ENCODE measurements at regions not wholly inside any gene's neighbourhood (a gene's known extent, or its start where the extent isn't known, plus 50 kb on each side); places are given as distances from the start of the nearest gene placed in this dataset.

DNA sequence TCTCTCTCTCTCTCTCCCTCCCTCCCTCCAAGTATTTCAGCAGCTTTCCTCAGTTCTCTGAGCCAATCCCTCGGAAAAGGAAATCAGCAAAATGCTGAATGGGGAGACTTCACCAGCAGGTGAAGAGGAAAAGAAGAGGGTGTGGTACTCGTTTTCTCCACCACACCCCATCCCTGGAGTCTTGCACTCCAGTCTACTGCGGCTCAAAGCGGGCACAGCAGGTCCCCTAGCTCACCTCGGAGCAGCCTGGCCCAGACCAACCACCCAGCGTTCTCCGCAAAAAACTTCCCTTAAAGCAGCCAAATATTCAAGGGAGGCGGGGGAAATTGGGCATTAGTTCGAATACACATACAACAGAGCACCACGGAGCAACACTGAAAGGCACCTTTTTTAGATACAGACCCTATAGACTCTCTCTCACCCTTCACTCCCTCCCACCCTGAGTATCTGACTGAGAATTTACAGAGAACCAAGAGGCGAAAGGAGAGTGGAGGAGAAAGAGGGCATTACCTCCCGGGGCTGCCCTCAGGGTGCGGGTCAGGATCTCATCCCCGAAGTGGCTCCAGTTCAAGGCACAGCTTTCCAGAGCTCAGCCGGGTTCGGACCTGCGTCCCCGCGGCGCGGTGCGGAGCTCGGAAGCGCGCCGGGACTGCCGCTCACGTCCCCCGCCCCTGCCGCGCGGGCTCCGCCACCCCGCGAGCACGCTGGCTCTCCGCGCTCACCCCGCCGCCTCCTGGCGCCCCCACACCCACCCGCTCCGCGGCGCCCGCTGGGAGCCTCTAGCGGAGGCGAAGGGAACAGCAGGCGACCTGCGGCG, 1638.5 kb upstream of the C9orf72 start:
- Mint-ChIP-seq H3K4me1 (peaks cover 8% of the 10 kb centered on the region), H3K4me3 (no peak overlapping the region), H3K9me3 (no peaks in the 10 kb centered on the region), H3K27ac (no peak overlapping the region), H3K36me3 (ENCODE audit: low read depth) (no peaks in the 10 kb centered on the region), H3K27me3 (peaks cover 43% of the 10 kb centered on the region)
- CTCF ChIA-PET = no interaction called here
- DNase-seq = peak; percentile 8
- POLR2A ChIA-PET = no interaction called here

DNA sequence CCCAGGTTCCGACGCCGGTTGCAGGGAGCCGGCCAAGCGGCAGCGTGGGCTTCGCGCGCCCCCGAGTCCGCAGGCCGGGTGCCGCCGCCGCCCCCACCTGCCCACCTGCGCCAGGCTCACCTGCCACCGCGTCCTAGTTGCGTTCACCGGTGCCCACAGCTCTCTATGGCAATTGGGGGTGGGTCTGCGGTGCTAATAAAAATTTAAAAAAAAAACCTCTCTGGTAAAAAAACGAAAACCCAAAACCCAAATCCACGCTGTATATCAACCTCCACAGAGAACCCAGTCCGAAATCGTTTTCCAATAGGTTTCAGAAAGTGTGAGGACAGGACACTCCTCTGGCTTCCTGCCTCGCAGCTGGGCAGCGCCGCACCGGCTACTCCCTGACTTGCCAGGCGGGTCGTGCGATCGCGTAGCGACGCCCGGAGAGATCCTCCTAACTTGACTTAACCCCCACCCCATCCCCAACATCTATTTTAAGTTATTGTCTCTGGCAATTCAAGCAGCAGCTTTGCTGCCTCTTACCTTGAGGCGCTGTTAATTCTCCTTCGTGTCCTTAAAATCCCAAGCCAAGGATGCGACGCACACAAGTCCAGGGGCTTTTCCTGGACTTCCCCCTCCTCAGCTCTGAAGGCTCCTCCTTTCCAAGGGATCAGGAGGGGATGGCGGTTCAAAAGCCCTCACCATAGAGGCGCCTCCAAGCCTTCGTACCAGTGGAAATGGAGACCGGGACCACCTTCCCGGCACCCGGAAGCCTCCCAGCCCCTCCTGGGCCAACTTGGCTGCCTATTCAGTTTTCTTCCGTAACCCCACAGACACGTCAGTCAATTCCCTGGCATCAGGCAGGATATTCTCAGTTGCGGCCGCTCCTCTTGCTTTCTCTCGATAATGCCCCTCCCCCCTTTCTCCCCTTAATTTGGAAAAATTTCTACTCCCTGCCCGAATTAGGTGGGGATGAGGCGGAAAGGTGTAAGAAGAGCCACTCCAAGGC, 1639.4 kb upstream of the C9orf72 start:
- Mint-ChIP-seq H3K27ac (no peak overlapping the region), H3K36me3 (ENCODE audit: low read depth) (no peaks in the 10 kb centered on the region), H3K27me3 (peaks cover 44% of the 10 kb centered on the region), H3K4me3 (no peak overlapping the region), H3K4me1 (peaks cover 8% of the 10 kb centered on the region), H3K9me3 (no peaks in the 10 kb centered on the region)
- no peak for DNase-seq
- ChIA-PET CTCF (no interaction called here), POLR2A (no interaction called here)

DNA sequence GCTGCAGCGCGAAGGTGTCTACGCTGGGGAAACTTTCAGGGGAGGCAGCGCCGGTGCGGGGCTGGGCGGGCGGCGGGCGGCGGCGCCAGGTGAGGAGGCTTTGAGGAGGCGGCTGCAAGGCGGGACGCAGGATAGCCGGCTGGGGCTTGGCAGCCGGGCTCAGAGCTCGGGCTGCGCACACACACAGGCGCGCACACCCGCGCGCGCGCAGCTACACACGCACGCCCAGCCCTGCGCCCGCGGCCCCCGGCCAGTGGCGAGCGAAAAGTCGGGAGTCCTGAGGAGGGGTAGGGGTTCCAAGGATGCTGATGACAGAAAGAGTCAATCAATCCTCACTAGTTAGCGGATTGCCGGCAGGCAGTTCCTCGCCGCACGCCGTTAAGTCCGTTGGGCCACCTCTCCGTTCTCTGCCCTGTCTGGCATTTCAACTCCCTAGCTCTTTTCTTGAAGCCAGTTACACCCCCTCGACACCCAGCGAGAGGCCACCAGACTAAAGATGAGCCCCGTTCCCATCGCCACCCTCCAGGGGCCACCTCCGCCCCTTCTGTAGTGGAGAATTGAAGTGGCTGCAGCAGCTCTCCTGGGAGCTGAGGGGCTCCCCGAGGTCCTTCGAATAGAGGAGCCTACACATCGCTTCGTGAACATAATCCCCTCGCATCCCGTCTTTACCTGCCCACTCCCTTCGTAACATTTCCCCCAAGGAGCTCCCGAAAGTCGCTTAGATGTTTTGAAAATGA, 1640.3 kb upstream of the C9orf72 start, which contains the start of gene LINGO2:
TSS of gene LINGO2 (minus strand) at position 185 of the 737 bp plus-strand sequence.
- peaks cover 45% of the 10 kb centered on the region for H3K27me3 Mint-ChIP-seq
- H3K27ac Mint-ChIP-seq = no peak within 1 kb of the TSS
- H3K9me3 Mint-ChIP-seq = no peaks in the 10 kb centered on the region
- no peak within 1 kb of the TSS for H3K4me3 Mint-ChIP-seq
- DNase-seq = no peak
- POLR2A ChIA-PET = no interaction called here
- H3K36me3 Mint-ChIP-seq (ENCODE audit: low read depth) = no peaks in the 10 kb centered on the region
- CTCF ChIA-PET = no interaction called here
- peaks cover 8% of the 10 kb centered on the region for H3K4me1 Mint-ChIP-seq

DNA sequence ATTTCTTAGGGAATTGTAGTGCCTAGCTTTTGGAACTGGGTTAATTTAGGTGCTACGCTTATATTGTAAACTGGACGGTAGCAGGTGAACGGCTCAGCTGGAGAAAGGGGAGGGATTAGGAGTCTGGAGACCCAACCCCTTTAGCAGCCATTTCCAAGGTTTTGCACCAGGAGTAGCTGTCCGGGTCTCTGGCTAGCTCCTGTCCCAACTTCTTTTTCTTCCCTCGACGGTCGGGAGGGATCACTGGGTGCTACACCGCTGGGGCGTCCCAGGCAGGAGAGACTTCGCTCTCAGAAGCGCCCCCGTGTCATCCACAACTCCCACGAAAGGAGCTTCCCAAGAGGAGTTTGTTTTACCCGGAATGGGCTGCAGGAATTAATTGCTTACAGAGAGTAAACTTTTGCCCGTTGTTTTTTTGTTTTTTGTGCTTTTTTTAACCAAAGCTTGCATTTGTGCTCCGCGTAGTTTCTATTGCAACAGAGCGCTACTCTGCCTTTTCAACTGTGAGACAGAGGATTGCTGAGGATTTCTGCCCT, 1640.9 kb upstream of the C9orf72 start:
- peaks cover 45% of the 10 kb centered on the region for H3K27me3 Mint-ChIP-seq
- no peak overlapping the region for H3K27ac Mint-ChIP-seq
- H3K4me1 Mint-ChIP-seq = peaks cover 8% of the 10 kb centered on the region
- CTCF ChIA-PET = no interaction called here
- POLR2A ChIA-PET = no interaction called here
- H3K36me3 Mint-ChIP-seq (ENCODE audit: low read depth) = no peaks in the 10 kb centered on the region
- H3K4me3 Mint-ChIP-seq = no peak overlapping the region
- H3K9me3 Mint-ChIP-seq = no peaks in the 10 kb centered on the region
- DNase-seq = no peak

DNA sequence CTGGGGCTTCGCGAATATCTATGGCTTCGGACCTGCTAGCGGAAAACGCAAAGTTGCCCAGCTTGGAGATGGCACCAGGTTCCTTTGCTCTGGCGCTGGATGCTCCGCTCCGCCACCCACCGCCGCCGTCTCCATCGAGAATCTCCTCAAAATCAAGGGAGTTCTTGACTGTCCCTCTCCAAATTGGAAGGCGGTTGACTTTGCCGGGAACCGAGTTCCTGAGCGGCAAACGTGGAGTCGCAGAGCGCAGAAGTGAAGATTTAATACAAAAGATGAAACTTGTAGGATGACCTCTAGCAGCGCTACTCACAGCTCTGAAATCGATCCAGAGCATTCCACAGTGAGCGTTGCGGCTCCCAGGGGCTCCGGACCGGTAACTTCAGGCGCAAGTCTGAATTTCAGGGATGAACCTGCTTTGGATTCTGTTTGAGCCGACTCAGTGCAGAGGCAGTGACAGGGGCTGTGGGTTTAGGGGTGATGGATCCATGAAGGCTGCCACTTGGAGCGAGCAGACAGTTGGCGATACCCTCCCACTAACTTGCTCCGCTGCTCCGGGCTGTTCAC, 1641.5 kb upstream of the C9orf72 start:
- Mint-ChIP-seq H3K4me3 (no peak overlapping the region), H3K4me1 (peaks cover 8% of the 10 kb centered on the region), H3K36me3 (ENCODE audit: low read depth) (no peaks in the 10 kb centered on the region), H3K9me3 (no peaks in the 10 kb centered on the region), H3K27ac (no peak overlapping the region), H3K27me3 (peaks cover 44% of the 10 kb centered on the region)
- no peak for DNase-seq
- ChIA-PET POLR2A (no interaction called here), CTCF (no interaction called here)

DNA sequence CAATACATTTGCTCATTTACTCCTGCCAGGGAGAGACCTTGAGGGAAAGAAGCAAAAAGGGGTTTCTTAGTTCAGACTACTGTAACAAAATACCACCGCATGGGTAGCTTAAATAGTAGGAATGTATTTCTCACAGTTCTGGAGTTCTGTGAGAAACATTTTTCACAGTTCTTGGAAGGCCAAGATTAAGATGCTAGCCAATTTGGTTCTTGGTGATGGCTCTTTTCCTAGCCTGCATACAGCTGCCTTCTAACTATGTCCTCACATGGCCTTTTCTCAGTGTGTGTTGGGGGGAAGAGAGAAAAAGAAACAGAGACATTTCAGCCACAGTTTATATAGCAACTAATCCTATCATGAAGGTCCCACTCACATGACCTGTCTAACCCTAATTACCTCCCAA, 1644.7 kb upstream of the C9orf72 start:
- ChIA-PET CTCF (no interaction called here), POLR2A (no interaction called here)
- no peak for DNase-seq
- H3K27me3 Mint-ChIP-seq = peaks cover 25% of the 10 kb centered on the region
- H3K4me3 Mint-ChIP-seq = no peak overlapping the region
- H3K9me3 Mint-ChIP-seq = no peaks in the 10 kb centered on the region
- H3K4me1 Mint-ChIP-seq = peaks cover 3% of the 10 kb centered on the region
- no peak overlapping the region for H3K27ac Mint-ChIP-seq
- no peaks in the 10 kb centered on the region for H3K36me3 Mint-ChIP-seq (ENCODE audit: low read depth)

DNA sequence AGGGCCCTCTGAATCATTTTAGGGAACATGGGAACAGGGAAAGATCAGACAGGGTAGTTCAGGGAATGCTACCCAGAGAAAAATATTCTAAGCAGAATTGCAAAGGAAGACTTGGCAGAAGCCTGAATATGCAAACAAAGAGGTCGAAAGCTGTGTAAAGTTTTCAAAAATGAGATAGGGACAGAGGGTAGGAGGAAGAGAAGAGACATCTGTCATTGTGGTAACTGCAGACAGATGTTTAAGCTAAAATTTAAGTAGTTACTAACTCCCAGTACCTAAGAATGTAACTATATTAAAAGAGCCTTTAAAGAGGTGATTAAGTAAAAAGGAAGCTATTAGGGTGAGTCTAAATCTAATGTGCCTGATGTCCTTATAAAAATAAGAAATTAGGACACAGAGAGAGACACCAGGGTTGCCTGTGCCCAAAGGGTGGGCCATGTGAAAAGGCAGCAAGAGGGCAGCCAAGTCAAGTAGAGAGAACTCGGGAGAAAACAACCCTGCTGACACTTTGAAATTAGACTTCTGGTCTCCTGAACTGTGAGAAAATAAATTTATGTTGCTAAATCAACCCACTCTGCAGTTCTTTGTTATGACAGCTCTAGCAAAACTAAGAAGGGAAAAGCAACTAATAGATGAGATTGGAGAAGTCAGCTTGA, 1647.4 kb upstream of the C9orf72 start:
- no peak overlapping the region for H3K27ac Mint-ChIP-seq
- CTCF ChIA-PET = no interaction called here
- DNase-seq = no peak
- H3K36me3 Mint-ChIP-seq (ENCODE audit: low read depth) = no peaks in the 10 kb centered on the region
- H3K4me1 Mint-ChIP-seq = no peaks in the 10 kb centered on the region
- POLR2A ChIA-PET = no interaction called here
- H3K27me3 Mint-ChIP-seq = peaks cover 1% of the 10 kb centered on the region
- no peak overlapping the region for H3K4me3 Mint-ChIP-seq
- no peaks in the 10 kb centered on the region for H3K9me3 Mint-ChIP-seq

DNA sequence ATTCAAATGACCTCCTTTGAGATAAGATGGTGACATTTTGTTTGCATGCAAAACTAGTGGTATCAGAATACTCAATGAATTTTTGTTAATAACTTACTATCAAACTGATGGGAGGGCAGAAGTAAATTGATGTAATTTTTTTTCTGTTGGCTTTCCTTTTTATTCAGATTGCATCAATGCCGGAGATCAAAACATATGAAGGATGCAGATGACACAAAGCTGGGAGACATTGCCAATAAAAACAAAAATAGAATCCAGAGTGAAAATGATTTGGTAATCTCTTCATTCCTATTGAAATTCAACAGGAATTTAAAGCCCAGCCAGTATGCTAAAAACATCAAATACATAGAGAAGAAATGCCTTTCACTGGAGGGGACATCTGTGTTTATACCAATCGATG, 1655.3 kb upstream of the C9orf72 start:
- H3K27ac Mint-ChIP-seq = no peak overlapping the region
- no peak for DNase-seq
- H3K4me3 Mint-ChIP-seq = no peak overlapping the region
- H3K36me3 Mint-ChIP-seq (ENCODE audit: low read depth) = no peaks in the 10 kb centered on the region
- no peaks in the 10 kb centered on the region for H3K4me1 Mint-ChIP-seq
- peaks cover 5% of the 10 kb centered on the region for H3K9me3 Mint-ChIP-seq
- POLR2A ChIA-PET = no interaction called here
- CTCF ChIA-PET = no interaction called here
- no peaks in the 10 kb centered on the region for H3K27me3 Mint-ChIP-seq

DNA sequence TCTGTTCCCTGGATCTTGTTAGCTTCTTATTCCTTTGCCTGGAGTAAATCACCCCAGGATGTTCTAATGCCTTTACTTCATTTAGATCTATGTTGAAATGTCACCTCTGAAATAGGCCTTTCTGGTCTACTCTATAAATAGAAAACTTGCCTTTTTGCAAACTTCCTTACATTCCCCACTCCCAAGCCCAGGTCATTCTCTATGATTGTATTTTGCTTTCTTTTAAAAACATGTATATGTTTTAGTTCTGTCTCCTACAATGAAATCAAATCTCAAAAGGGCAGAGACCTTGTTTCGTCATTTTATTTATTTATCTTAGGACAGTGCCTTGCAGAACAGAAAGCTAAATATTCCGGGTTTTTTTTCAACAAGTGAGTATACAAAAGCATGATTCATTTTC, 1657.7 kb upstream of the C9orf72 start:
- Mint-ChIP-seq H3K9me3 (peaks cover 5% of the 10 kb centered on the region), H3K36me3 (ENCODE audit: low read depth) (no peaks in the 10 kb centered on the region), H3K27ac (no peak overlapping the region), H3K4me1 (no peaks in the 10 kb centered on the region), H3K4me3 (no peak overlapping the region), H3K27me3 (no peaks in the 10 kb centered on the region)
- no peak for DNase-seq
- CTCF ChIA-PET = interaction anchor here (0.5 kb wide), 1 partner anchor 155 kb away, joined by 3 read pairs; no protein-coding TSS in a partner anchor
- POLR2A ChIA-PET = no interaction called here

DNA sequence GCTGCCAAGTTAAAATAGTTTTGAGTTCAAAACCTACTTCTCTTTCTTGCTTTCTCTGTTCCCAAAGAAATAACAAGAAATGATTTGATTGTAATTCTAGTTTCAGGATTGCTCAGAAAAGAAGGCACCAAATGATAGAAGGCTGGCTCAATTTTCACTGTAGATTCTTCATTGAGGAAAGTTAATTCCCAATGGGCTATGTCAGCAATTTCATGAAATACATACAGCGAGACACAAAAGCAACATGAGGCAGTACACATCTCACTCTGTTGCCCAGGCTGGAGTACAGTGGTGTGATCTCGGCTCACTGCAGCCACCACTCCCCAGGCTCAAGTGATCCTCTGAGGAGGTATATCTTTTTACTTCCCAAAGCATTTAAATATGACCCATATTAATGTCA, 1659.9 kb upstream of the C9orf72 start:
- ChIA-PET POLR2A (no interaction called here), CTCF (no interaction called here)
- H3K36me3 Mint-ChIP-seq (ENCODE audit: low read depth) = no peaks in the 10 kb centered on the region
- no peaks in the 10 kb centered on the region for H3K27me3 Mint-ChIP-seq
- H3K9me3 Mint-ChIP-seq = peaks cover 5% of the 10 kb centered on the region
- H3K4me3 Mint-ChIP-seq = no peak overlapping the region
- no peak for DNase-seq
- H3K27ac Mint-ChIP-seq = no peak overlapping the region
- no peaks in the 10 kb centered on the region for H3K4me1 Mint-ChIP-seq

DNA sequence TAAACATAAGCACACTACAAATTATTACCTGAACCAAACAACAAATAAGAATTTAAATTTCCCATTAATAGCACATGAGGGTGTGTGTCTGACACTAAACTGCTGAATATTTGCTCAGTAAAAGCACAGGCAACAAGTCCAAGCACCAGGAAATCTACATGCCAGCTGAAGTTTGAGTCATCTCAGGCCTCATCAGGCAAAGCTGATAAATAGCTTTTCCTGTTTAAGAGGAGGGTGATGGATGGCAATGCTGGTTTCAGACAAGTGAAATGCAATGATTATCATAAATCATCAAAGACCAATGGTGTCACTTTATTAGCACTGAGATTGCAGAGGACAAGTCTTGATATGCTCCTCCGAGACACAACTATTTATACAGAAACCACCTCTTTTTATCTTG, 1668.0 kb upstream of the C9orf72 start:
- ChIA-PET CTCF (no interaction called here), POLR2A (no interaction called here)
- no peaks in the 10 kb centered on the region for H3K36me3 Mint-ChIP-seq (ENCODE audit: low read depth)
- H3K4me3 Mint-ChIP-seq = no peak overlapping the region
- no peak for DNase-seq
- H3K27ac Mint-ChIP-seq = no peak overlapping the region
- H3K27me3 Mint-ChIP-seq = no peaks in the 10 kb centered on the region
- no peaks in the 10 kb centered on the region for H3K4me1 Mint-ChIP-seq
- no peaks in the 10 kb centered on the region for H3K9me3 Mint-ChIP-seq

DNA sequence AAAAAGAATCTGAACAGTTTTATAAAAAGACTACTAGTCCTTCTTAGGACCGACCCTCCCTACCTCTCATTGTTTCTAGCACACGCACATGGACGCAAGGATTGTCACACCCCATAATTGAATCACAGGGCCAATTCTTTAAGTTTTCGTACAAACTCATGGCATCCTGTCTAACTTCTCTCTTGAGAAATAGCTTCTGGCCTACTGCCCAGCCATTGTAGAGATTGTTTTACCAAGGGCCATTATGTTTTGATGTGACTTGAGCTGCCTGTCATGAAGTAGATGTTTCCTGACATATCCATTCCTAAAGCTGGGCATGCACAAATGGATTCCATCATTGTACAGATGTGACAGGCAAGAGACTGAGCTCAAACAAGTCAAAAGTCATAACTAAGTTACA, 1672.1 kb upstream of the C9orf72 start:
- Mint-ChIP-seq H3K36me3 (ENCODE audit: low read depth) (no peaks in the 10 kb centered on the region), H3K27me3 (no peaks in the 10 kb centered on the region), H3K4me1 (no peaks in the 10 kb centered on the region), H3K27ac (no peak overlapping the region), H3K4me3 (no peak overlapping the region), H3K9me3 (no peaks in the 10 kb centered on the region)
- DNase-seq = no peak
- ChIA-PET POLR2A (no interaction called here), CTCF (no interaction called here)

Measured in activated CD4-positive, alpha-beta T cell treated with anti-CD3 and anti-CD28 coated beads, Interleukin-2, amount 10 ng/mL, durations not matched to agents 7 days and 5 days (primary cell).